ENCODE measurements at regions not wholly inside any gene's neighbourhood (a gene's known extent, or its start where the extent isn't known, plus 50 kb on each side); places are given as distances from the start of the nearest gene placed in this dataset.
"Not testable (repeated sequence)": the region's sequence is repeated elsewhere in the genome, so short reads cannot be mapped to it uniquely, and the experiment has no call there.

- not testable (repeated sequence) for DNase-seq
These were observed 648.1 kb upstream of the RAG2 start for GRCh38 chr11:37246092-37246491.

- DNase-seq, result no peak
These were observed 632.8 kb upstream of the RAG2 start for GRCh38 chr11:37230865-37231264.

- no peak for DNase-seq
These were observed 625.9 kb upstream of the RAG2 start for GRCh38 chr11:37223962-37224361.

- DNase-seq, result no peak
These were observed 605.0 kb upstream of the RAG2 start for GRCh38 chr11:37203006-37203405.

- DNase-seq, result no peak
These were observed 601.0 kb upstream of the RAG2 start for GRCh38 chr11:37199082-37199481.

GRCh38 chr11:37184326-37184725 is 586.3 kb upstream of the RAG2 start:
- no peak for DNase-seq

GRCh38 chr11:37182031-37182430 is 584.0 kb upstream of the RAG2 start:
- no peak for DNase-seq

GRCh38 chr11:37177721-37178120 is 579.7 kb upstream of the RAG2 start:
- no peak for DNase-seq

- no peak for DNase-seq
These were observed 573.4 kb upstream of the RAG2 start for GRCh38 chr11:37171451-37171850.

- DNase-seq, result no peak
These were observed 572.3 kb upstream of the RAG2 start for GRCh38 chr11:37170311-37170710.

GRCh38 chr11:37145434-37145833 is 547.4 kb upstream of the RAG2 start:
- not testable (repeated sequence) for DNase-seq

- DNase-seq, result no peak
These were observed 544.6 kb upstream of the RAG2 start for GRCh38 chr11:37142591-37142990.

- no peak for DNase-seq
These were observed 543.7 kb upstream of the RAG2 start for GRCh38 chr11:37141707-37142106.

GRCh38 chr11:37135606-37136005 is 537.6 kb upstream of the RAG2 start:
- not testable (repeated sequence) for DNase-seq

GRCh38 chr11:37134637-37135036 is 536.6 kb upstream of the RAG2 start:
- DNase-seq, result no peak

- no peak for DNase-seq
These were observed 526.3 kb upstream of the RAG2 start for GRCh38 chr11:37124384-37124783.

- no peak for DNase-seq
These were observed 517.9 kb upstream of the RAG2 start for GRCh38 chr11:37115963-37116362.

GRCh38 chr11:37110385-37110784 is 512.3 kb upstream of the RAG2 start:
- DNase-seq, result no peak

- DNase-seq, result no peak
These were observed 511.2 kb upstream of the RAG2 start for GRCh38 chr11:37109286-37109585.

GRCh38 chr11:37108436-37109285 is 510.6 kb upstream of the RAG2 start:
- DNase-seq, result no peak

- no peak for DNase-seq
These were observed 509.8 kb upstream of the RAG2 start for GRCh38 chr11:37107831-37108230.

- DNase-seq, result no peak
These were observed 509.4 kb upstream of the RAG2 start for GRCh38 chr11:37107415-37107814.

GRCh38 chr11:37105427-37105826 is 507.4 kb upstream of the RAG2 start:
- no peak for DNase-seq

- DNase-seq, result no peak
These were observed 506.3 kb upstream of the RAG2 start for GRCh38 chr11:37104380-37104779.

- no peak for DNase-seq
These were observed 502.0 kb upstream of the RAG2 start for GRCh38 chr11:37100008-37100407.

Data from AML-193 (cell line).